Activated CD4-positive, CD25-positive, alpha-beta regulatory T cell treated with anti-CD3 and anti-CD28 coated beads, Interleukin-2, amount 50 U/mL, for 24 hours (primary cell): ENCODE measurements at regions not wholly inside any gene's neighbourhood (a gene's known extent, or its start where the extent isn't known, plus 50 kb on each side); places are given as distances from the start of the nearest gene placed in this dataset.

Source experiments
- ATAC-seq, 2 donors: fragments of 150-1000 bp; cut with Tn5 transposase; one replicate each; pipeline ENCODE4 v1.10.0; 2021; ENCODE audit warnings: mild to moderate bottlenecking in 1 of 2, moderate library complexity in 1 of 2

DNA sequence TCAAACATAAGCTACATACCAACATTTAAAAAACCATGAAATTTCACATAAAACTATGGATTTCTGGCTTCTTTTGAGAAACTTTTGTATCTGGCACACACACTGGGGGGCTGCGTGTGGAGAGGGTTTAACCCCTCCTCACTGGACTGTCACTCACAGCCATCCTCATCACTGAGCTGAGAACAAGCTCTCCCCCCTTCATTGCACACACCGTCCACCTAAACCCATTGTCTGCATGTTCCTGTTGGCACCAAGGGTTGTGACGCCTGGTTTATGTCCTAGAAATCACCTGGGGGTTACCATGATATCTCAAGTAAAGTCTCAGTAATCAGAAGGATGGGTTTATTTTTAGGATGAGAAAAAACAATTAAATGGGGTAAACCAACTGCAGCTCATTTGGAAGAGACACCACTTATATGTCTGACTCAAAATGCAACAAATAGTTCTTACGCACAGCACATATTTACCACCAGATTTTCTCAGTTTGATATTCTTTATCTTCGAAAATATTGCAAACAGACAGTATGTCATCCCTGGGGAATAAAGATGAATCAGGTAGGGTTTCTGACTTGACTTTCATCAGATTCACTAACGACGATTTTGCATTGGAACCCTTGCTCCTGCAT is 218.5 kb upstream of the KLF6 start:
- peak in 1 of 2 donors; percentile 49 for ATAC-seq

DNA sequence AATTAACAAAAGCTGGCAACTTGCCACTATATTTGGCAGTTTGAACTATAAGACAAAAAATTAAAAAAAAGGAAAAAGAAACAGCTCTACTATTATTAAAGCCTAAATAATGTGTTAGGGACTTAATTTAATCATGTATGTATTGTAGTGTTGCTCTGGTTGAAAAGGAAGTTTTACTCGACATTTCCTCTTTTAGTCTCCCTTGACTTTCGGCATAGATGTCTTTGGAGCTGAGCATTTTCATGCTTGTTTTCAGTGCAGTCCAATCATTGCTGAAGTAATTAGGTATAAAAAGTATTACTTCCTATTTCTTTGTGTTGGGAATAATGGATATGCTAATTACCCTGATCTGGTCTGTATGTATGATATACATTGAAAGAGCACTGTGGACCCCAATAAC is 216.8 kb upstream of the KLF6 start:
- no peak for ATAC-seq

DNA sequence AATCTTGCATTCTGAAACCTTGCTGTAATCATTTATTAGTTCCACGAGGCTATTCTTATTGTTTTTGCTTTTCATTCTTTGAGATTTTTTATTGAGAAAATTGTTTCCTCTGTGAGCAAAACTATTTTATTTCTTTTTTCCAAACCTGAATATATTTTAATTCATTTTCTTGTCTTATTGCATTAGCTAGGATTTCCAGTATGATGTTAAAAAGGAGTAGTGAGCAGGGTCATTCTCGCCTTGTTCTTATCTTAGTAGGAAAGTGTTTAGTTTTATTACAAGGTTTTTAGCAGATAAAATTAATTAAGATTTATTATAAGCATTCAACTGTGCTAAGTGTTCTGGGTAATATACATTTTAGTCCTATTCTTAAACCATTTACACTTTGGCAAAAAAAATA is 214.6 kb upstream of the KLF6 start:
- no peak for ATAC-seq

DNA sequence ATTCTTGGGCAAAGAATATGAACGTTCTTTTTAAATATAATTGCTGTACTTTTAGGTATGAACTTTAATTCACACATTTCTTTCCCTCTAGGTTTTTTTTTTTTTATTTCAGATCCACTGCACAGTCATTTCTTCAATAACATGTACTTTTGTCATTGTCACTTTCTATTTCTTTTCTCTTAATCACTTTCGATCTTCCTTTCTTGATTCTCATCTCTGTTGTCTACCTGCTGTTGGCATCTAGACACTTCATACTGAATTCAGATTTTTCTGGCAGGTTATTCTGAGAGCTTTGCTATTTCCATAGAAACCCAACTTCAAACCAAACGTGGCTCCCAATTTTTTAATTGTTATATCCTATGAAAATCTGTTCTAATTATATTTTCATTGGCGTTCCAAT is 211.7 kb upstream of the KLF6 start:
- no peak for ATAC-seq

DNA sequence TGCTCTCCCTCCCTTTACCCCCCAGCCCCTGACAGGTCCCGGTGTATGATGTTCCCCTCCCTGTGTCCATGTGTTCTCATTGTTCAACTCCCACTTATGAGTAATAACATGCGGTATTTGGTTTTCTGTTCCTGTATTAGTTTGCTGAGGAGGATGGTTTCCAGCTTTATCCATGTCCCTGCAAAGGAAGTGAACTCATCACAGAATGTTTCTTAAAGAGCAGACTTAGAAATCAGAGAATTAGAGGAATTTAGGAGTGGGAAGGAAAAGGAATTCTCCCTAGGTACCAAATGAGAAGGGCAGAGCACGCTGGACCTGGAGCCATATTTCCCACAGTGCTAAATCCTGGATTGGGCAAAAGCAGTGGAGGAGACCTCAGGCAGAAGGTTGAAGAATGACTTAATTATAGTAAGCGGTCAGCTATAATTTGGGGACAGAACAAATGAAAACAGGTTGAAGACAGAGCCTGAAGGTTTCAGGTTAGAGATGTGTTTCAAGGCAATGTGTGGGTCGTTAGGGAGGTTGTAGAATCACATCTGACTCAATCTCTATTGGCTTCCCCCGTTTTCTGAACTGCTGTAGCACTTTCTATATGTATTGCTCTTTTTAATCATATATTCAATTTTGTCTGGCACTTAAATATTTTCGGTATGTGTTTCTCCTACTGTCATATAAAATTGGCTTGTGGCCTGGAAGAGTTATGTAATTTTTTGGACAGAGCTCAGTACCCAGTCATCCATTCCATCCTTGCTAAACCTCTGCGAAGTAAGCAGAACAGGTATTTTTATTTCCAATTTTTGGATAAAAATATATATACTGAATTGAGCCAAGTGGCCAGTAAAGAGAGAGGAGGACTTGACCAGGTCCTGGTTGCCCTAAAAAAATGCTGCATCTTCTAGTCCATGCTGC is 210.5 kb upstream of the KLF6 start:
- ATAC-seq = no peak

DNA sequence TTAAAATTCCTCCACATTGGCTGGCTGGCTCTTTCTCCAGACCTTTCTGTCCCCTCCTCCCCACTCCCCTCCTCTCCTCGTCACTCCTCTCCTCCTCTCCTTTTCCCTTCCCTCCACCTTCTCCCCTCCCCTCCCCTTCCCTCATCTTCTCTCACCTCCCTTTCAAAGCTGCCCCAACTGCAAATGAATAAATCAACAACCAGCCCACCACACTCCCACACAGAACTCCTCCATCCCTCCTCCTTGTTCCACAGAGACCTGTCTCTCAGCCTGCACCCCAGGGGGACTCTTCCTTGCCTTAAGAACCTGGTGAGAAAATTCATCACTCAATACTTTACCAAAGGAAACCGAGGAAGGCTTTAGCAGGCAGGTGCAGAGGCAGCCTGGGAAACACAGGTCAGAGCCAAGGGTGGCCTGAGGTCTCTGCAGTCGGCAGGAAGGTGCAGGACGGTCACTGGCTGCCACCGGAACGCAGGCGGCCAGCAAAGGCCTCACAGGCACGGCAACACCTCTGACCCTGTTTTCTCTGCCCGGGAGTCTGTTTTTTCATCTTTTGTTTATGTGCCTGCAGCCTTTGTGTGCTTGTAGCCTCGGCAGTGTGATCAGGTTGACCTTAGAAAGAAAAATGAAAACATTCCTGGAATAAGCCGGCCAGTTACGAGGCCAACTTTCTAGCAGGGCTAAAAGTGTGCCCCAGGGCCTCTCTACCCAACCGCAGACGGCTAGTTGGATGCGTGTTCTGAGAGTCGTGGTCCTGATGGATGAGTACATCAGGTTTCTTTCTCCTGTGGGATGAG is 207.6 kb upstream of the KLF6 start:
- ATAC-seq = no peak

DNA sequence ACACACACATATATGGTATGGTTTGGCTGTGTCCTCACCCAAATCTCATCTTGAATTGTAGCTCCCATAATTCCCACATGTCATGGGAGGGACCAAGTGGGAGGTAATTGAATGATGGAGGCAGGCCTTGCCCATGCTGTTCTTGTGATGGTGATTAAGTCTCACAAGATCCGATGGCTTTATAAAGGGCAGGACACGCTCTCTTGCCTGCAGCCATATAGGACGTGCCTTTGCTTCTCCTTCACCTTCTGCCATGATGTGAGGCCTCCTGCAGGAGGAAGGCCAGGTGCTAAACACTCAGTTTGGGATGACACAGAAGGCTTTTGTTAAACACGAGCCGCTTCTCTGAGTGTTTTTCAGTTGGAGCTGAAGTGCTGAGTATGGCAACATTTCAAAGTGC is 205.3 kb upstream of the KLF6 start:
- no peak for ATAC-seq

DNA sequence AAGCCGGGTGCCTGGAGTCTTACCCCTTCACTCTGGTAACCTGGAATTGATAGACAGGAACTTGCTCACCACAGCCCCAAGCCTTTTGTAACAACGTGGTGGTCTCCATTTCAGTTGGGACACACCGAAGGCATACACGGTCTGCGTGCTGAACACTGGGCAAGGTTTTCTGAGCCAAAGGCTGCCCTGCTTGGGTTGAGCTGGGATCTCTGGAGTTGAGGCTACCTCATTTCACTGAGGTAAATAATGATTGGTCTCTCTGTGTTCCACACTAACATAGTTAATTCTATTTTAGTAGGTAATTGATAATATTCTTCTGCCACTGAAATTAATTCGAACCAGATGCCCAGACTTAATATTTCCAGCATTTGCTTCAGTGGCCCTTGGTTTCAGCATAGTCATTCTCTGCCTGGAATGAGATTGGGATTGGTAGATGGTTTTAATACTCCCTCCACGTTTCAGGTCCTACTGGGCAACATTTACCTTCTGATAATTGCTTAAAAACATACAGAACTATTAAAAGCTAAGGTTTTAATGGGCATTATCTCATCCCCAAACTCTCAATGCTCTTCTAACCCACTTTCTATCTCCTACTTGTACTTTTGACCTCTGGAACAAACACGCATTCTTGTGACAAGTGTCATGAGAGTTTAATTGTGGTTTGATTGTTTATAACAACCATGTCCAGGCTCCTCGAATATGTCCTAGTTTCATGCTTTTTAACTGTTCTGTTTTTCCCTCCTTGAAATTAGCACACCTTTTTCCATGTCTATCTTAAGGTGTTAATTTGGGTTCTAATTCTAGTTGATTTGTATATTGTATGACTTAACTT is 202.3 kb upstream of the KLF6 start:
- no peak for ATAC-seq

DNA sequence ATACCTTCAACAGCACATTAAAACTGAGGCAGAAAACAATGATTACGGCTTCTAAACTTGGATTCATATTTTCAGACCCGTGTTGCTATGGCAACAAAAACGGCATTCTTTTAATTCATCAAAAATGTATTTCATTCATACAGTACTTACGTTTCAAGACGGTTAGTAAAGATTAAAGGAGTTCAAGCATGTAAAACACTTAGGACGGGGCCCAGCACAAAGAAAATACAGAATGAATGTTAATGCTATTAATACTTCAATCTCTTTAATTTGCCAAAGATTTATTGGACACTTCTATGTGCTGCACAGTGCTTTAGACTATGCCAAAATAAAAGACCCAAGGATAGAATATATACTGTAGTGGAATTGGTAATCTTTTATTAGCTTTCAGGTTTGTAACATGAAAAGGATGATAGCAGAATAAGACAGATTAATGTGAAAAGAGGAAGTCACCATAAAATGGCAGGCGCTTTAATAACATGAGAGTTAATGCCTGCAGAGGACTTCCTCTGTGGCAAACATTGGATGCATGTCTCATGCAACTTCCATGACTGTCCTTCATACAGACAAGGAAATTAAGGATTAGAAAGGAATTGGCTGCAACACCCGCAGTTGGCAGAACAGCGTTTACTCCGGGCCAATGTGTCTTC is 201.6 kb upstream of the KLF6 start:
- no peak for ATAC-seq

DNA sequence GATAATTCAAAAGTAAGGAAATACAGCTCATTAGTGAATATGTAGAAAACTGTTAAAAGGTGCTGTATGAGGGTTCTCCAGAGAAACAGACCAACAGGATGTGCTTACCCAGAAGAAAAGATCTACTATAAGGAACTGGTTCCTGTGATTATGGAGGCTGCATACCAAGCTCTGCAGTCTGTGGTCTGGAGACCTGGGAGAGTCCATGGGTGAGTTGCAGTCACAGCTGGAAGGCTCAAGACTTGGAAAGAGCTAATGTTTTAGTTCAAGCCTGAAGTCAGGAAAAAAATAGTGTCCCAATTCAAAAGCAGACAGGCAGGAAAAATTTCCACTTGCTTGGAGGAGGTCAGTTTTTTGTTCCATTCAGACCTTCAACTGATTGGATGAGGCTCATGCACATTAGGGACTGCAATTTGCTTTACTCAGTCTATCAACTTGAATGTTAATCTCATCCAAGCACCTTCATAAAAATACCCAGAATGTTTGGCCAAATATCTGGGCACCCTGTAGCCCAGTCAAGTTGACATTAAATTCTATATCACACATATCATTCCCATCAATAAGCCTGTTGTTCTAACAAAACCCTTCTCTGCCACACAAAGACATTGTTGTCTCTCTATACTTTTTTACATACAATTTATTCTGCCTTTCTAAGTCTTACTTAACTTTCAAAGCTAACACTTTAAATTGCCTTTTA is 197.9 kb upstream of the KLF6 start:
- ATAC-seq = no peak

DNA sequence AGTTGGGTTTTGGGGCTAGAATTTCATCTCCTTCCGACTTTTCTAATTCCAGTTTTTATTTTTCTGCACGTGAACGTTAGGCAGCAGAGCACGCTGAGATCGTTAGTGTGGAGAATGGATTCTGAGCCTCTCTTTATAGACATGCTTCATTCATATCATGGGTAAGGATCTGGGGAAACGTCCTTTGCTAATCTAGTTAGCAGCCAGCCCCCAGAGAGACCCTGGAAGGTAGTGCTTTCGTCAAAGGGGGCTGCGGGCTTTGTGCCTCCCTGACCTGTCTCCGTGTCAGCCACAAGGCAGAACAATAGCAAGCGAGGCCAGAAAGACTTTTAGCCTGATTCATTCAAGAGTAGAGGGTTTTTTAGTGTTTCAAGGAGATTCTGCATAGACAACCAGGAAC is 196.3 kb upstream of the KLF6 start:
- ATAC-seq = no peak

DNA sequence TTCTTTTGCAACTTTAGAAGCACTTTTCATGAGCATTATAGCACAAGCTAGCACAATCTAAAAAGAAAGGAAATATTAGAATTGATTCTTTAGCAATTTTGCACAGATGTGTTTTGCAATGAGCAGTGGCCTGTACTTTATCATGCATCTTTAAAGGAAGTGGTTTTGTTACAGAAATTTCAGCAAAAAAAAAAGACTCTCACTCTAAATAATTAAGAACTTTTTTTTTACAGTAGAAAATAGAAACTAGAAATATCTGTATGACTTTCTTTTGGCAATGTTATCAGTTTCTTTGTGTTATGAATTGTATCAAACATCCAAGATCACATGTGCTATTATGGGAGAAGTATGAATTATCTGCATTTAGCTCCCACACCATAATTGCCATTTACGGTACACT is 195.7 kb upstream of the KLF6 start:
- peak; percentile 27 to 41 for ATAC-seq

DNA sequence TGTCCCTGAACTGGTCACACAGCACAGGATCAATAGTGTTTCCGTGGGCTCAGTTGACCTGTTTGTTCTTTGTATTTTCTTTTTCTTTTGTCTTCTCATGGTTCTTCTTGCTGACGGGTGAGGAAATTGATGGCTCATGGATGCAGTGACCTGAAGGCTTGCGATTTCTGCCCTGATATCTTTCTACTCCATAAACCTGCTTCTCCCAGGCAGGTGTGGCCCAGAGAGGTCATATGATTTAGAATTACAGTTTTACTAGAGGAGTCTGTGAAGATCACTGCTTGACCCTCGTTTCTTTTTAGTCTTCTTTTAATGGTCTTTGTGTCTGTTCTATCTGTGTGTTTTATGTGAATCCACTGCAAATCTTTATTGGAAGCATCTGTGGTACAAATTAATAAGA is 195.1 kb upstream of the KLF6 start:
- ATAC-seq = no peak

DNA sequence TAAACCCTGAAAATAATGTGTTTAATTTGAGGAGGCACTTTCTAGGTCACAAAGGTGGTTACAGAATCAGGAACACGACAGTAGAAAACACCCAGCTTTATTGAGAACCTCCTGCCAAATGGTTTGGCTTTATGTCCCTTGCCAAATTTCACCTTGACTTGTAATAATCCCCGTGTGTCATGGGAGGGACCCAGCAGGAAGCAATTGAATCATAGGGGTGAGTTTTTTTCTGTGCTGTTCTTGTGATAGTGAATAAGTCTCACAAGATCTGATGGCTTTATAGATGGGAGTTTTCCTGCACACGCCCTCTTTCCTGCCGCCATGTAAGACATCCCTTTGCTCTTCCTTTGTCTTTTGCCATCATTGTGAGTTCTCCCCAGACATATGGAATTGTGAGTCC is 193.8 kb upstream of the KLF6 start:
- peak in 1 of 2 donors; percentile 25 for ATAC-seq

DNA sequence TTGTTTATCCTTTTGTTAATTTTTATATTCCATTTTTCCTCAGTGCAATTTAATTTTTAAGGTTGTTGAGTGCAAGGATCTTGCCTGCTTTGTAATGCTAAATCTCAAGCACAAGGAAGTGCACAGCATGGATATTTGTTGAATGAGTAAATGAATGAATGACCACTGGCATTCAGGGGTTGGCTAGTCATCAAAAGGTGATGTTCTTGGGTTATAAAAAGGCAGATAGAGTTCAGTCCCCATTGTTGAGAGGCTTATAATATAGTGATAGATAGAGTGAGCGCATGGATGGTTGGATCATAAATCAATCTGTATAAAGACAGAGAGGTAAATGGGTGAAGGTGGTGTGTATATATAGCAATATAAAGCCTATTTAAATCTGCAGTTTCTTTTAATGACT is 193.2 kb upstream of the KLF6 start:
- no peak for ATAC-seq

DNA sequence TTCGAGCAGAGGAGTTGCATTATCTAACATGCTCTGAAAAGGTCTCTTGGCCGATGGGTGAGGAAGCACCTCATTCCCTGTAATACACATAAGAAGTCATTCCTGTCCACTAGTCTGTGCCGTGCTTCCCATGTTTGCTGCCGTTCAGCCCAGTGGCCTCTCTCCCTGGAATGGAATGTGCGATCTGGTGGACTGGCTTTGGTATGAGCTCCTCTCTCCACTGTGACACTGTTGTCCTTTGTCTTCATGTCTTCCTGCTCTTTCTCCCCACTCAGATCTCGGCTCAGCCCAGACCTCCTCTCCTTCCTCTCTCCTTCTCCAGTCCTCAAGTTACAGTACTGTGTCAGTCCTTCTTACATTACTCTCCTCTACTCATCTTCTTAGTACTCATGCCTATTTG is 192.8 kb upstream of the KLF6 start:
- ATAC-seq = no peak

DNA sequence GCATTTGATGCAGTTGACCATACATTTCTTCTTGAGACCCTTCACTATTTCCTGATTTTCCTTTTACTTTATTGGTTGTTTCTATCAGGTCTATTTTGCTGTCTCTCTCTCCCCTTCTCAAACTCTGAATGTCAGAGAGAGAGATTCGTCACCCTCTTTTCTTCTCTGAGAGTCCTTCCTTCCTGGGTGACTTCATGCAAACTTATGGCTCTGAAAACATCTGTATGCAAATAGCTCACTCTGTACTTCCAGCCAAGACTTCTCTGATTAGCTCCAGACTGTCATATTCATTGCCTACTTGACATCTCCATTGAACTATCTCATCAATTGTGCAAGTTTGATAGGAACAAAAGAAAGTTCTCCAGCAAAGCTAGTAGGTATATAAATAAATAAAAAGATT is 191.7 kb upstream of the KLF6 start:
- peak; percentile 58 to 62 for ATAC-seq

DNA sequence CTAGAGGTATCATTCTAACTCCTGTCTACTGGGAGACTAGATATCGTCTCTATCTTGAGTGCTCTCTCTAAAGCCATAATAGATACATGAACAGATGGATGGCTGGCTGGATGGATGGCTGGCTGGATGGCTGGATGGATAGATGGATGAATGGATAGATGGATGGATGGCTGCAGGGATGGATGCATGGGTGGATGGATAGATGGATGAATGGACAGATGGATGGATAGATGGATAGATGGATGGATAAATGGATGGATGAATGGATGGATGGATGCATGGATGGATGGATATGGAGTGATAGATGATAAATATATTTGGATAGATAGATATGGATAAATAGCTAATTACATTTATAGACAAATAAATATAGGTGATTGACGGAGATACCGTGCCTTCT is 191.2 kb upstream of the KLF6 start:
- no peak for ATAC-seq

DNA sequence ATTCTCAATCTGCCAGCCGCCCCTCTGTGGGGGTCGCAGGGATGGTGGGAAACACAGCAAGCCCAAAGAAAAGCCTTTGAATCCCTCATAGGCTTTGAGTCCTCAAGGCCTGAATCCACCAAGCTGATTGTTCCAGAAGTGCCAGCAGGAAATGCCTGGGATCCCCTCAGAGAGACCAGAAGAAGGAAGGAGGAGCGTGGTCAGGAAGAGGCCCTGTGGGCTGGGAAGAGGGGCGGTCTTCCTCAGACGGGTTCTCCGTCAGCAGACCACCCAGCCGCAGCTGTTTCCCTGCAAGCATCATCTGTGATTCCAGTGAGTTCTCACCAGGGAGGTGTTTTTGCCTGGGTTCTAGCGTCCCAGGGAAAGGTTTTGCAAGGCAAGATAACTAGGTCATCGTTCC is 190.0 kb upstream of the KLF6 start:
- ATAC-seq = no peak

DNA sequence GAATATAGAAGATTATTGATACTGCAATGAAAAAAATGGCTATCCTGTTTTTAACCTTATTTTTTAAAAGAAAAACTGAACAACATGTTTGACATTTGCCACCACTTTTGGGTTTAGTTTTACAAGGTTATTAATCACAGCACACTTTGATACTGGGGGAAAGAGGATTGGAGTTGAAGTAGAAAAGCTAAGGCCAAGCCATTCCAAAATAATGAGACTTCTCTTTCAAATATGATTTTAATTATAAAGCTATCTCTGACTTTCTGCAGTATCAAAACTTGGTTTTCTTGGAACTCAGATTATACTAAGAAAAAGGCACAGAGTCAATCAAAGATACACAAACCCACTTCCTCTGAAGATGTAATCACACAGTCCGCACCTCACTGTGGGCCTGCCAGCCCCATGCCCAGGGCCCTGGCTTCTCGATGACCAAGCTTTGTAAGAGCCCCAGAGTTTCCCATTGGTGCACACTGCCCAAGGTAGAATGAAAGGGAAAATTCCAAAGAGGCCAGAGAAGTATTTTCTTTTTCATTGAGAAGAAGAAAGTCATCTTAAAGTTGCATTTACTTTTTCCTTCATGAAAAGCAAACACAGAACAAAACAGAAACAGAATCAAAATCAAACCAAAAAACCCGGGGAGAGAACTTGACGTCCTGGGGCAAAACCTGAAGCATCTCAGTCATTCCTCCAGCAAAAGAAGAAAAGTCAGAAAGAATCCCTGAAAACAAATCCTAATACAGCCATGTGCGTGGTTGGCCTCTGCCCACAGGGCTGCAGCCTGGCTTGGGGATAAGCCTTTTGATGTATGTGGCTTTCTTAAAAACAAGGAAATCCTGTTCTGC is 187.7 kb upstream of the KLF6 start:
- ATAC-seq = peak; percentile 74 to 85

DNA sequence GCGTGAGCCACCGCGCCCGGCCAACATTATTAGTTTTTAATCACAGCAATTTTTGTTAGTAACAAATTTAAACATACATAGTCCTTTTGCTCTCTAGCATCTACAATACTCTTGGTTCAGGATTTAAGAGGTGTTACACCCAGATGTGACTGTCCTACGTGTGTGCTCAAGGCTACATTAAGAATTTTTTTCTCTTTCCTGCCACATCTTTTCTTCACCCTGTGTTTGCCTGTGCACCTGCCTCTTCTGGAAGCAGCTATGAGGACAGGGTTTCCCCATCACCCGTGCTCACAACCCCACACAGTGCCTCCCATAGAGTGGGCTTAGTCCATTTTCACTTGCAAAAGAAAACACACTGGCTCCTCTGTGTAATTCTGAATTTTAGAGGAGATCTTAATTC is 186.7 kb upstream of the KLF6 start:
- peak in 1 of 2 donors; percentile 18 for ATAC-seq
